Activated T-helper 1 cell treated with anti-CD3 and anti-CD28 coated beads, Interleukin-12 subunit alpha, Interleukin-12 subunit beta, Interleukin-2, Interleukin-4 antibody, amounts not matched to agents 30 ng/mL and 10 ng/mL and 1 ng/mL, durations not matched to agents 14 hours and 24 hours and 36 hours (primary cell): ENCODE measurements at regions not wholly inside any gene's neighbourhood (a gene's known extent, or its start where the extent isn't known, plus 50 kb on each side); places are given as distances from the start of the nearest gene placed in this dataset.
A peak's percentile ranks its signal among the peaks of the same experiment; 100 is the strongest.

Source experiments
- DNase-seq: peaks from one replicate; pipeline ENCODE4 v3.0.0; 2021; ENCODE audit warnings: low spot score
- H3K27ac Mint-ChIP-seq: one replicate; pipeline ENCODE4 v1.8.0; 2021; ENCODE audit warnings: mild to moderate bottlenecking, mixed read lengths
- H3K27me3 Mint-ChIP-seq: one replicate; pipeline ENCODE4 v1.8.0; 2022; ENCODE audit warnings: mild to moderate bottlenecking, moderate library complexity, mixed read lengths; ENCODE audit not compliant: insufficient read depth
- H3K36me3 Mint-ChIP-seq: one replicate; pipeline ENCODE4 v1.8.0; 2021; ENCODE audit warnings: low read depth, mixed read lengths
- H3K4me1 Mint-ChIP-seq: one replicate; pipeline ENCODE4 v1.8.0; 2021; ENCODE audit warnings: low read depth, mixed read lengths
- H3K4me3 Mint-ChIP-seq: one replicate; pipeline ENCODE4 v1.8.0; 2021; ENCODE audit warnings: mild to moderate bottlenecking, moderate library complexity, mixed read lengths
- H3K9me3 Mint-ChIP-seq: one replicate; pipeline ENCODE4 v1.8.0; 2021; ENCODE audit warnings: mixed read lengths
- intact Hi-C: fragments of 100-400 bp; cut with micrococcal nuclease; formaldehyde crosslinking; loops from one replicate; pipeline ENCODE4 v1.15.1; 2024

GRCh38 chr6:56904068-56904467 is 50.8 kb upstream of the BEND6 start:
- H3K36me3 Mint-ChIP-seq, result no peaks in the 10 kb centered on the region
- H3K4me3 Mint-ChIP-seq, result no peak overlapping the region
- no peak overlapping the region for H3K27ac Mint-ChIP-seq
- H3K4me1 Mint-ChIP-seq, result peaks cover 5% of the 10 kb centered on the region
- peaks cover 15% of the 10 kb centered on the region for H3K27me3 Mint-ChIP-seq
- DNase-seq, result no peak
- intact Hi-C loops, result loop anchor here (1.0 to 5.0 kb wide), 6 partner anchors 13 to 420 kb away; partner anchors contain the start of genes BEND6 and RAB23
- no peaks in the 10 kb centered on the region for H3K9me3 Mint-ChIP-seq

DNA sequence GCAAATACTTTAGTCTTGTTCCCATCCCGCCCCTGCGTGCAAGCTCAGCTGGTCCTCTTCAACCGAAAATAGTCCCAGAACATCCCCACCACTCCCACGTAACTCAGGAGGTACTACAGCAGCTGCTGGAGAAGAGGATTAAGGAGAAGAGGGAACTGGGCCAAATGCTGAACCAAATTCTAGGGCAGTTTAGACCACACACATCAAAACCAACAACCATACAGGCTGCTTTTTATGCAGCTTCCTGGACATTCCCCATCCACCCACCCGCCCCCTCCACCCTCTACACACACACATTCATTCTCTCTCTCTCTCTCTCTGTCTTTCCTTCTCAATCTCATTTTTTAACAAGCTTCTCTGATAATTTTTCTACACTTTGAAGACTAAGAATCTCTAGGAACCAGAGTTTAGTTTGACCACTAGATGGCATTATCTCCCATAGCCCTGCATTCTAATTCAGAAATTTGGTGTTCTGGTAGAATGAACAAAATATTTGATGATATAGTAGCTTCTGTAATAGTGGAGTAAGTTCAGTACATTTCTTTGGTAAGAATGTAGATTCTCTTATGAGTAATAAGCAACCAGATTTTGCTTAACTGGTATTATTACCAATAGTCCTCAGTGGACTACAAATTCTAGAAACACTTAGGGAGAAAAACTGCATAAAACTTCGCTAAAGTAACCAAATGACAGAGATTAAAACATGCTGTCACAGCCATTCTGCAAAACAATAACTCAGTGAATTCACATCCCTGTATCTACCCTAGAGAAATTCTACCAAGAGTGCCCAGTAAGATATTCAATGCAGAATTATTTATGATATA is 52.1 kb upstream of the BEND6 start:
- no peaks in the 10 kb centered on the region for H3K36me3 Mint-ChIP-seq
- H3K4me1 Mint-ChIP-seq, result peaks cover 5% of the 10 kb centered on the region
- DNase-seq, result no peak
- no peak overlapping the region for H3K27ac Mint-ChIP-seq
- H3K27me3 Mint-ChIP-seq, result peaks cover 15% of the 10 kb centered on the region
- intact Hi-C loops, result loop anchor here (1.0 to 5.0 kb wide), 2 partner anchors 271 to 319 kb away; partner anchors contain the start of gene RAB23
- H3K9me3 Mint-ChIP-seq, result no peaks in the 10 kb centered on the region
- no peak overlapping the region for H3K4me3 Mint-ChIP-seq

DNA sequence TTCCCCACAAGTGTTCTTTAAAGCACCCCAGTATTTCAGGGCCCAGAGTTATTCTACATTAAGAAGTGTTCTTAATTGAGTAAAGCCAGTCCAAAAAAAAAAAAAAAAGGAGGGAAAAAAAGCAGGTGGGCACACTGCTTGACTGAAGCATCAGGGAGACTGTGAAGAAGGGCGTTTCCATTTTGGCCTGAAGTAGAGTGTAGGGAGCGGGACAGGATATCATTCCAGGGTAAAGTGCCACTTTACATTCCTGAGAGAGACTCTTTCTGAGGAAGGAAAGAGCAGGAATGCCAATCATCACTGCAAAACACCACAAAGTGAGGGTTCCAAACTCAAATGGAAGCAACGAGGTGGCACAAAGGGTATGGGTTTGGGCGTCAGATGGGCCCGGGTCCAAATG is 54.1 kb upstream of the BEND6 start:
- Mint-ChIP-seq H3K4me1 (peaks cover 5% of the 10 kb centered on the region), H3K4me3 (no peak overlapping the region), H3K27ac (no peak overlapping the region), H3K9me3 (no peaks in the 10 kb centered on the region), H3K27me3 (peaks cover 10% of the 10 kb centered on the region), H3K36me3 (no peaks in the 10 kb centered on the region)
- DNase-seq, result no peak
- intact Hi-C loops, result loop anchor here (5.0 kb wide), 1 partner anchor 322 kb away; the partner anchor contains the start of gene RAB23

- intact Hi-C loops, result loop anchor here (5.0 kb wide), 1 partner anchor 323 kb away; the partner anchor contains the start of gene RAB23
- H3K4me3 Mint-ChIP-seq, result no peak overlapping the region
- H3K9me3 Mint-ChIP-seq, result no peaks in the 10 kb centered on the region
- no peak for DNase-seq
- H3K27me3 Mint-ChIP-seq, result peaks cover 7% of the 10 kb centered on the region
- no peak overlapping the region for H3K27ac Mint-ChIP-seq
- H3K36me3 Mint-ChIP-seq, result no peaks in the 10 kb centered on the region
- peaks cover 5% of the 10 kb centered on the region for H3K4me1 Mint-ChIP-seq
Measured at GRCh38 chr6:56899753-56900152, 55.2 kb upstream of the BEND6 start.

DNA sequence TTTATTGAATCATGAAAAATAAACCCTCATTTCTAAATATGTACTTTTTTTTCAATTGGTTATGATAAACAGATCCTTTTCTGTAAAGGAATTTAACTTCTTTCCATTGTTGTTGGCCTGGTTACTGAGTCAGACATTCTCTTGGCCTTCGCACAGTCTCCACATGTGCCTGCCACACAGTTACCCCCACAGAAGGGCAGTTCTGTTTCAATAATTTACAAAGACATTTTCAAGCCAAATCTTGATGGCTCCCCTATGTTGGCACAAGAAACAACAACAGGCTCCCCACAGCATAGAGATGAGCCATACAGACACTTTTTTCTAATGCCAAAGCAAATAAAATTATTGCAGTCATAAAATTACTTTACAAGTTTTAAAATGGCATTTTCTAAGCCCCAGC is 55.6 kb upstream of the BEND6 start:
- Mint-ChIP-seq H3K27me3 (peaks cover 4% of the 10 kb centered on the region), H3K9me3 (no peaks in the 10 kb centered on the region), H3K27ac (no peak overlapping the region), H3K4me3 (no peak overlapping the region), H3K36me3 (no peaks in the 10 kb centered on the region), H3K4me1 (peaks cover 5% of the 10 kb centered on the region)
- no peak for DNase-seq
- intact Hi-C loops, result no loop called here

- no peak for DNase-seq
- peaks cover 4% of the 10 kb centered on the region for H3K4me1 Mint-ChIP-seq
- no peaks in the 10 kb centered on the region for H3K9me3 Mint-ChIP-seq
- intact Hi-C loops, result no loop called here
- no peak overlapping the region for H3K4me3 Mint-ChIP-seq
- H3K27me3 Mint-ChIP-seq, result peaks cover 2% of the 10 kb centered on the region
- no peaks in the 10 kb centered on the region for H3K36me3 Mint-ChIP-seq
- H3K27ac Mint-ChIP-seq, result no peak overlapping the region
Measured at GRCh38 chr6:56897789-56898529, 56.9 kb upstream of the BEND6 start.

GRCh38 chr6:56891754-56892153 is 63.2 kb upstream of the BEND6 start:
- Mint-ChIP-seq H3K36me3 (peaks cover 4% of the 10 kb centered on the region), H3K4me3 (no peak overlapping the region), H3K9me3 (no peaks in the 10 kb centered on the region), H3K27me3 (no peaks in the 10 kb centered on the region), H3K4me1 (peaks cover 35% of the 10 kb centered on the region), H3K27ac (no peak overlapping the region)
- intact Hi-C loops, result loop anchor here (2.0 kb wide), 5 partner anchors 13 to 297 kb away; partner anchors contain the start of gene BEND6
- no peak for DNase-seq

GRCh38 chr6:56890683-56891429 is 64.1 kb upstream of the BEND6 start:
- Mint-ChIP-seq H3K9me3 (no peaks in the 10 kb centered on the region), H3K36me3 (peaks cover 4% of the 10 kb centered on the region), H3K27me3 (no peaks in the 10 kb centered on the region), H3K4me1 (peaks cover 35% of the 10 kb centered on the region), H3K4me3 (no peak overlapping the region), H3K27ac (peak overlapping the region; percentile 53)
- peak; percentile 5 for DNase-seq
- intact Hi-C loops, result loop anchor here (2.0 kb wide), 5 partner anchors 14 to 296 kb away; partner anchors contain the start of gene BEND6

- Mint-ChIP-seq H3K4me3 (no peak overlapping the region), H3K36me3 (peaks cover 4% of the 10 kb centered on the region), H3K27me3 (no peaks in the 10 kb centered on the region), H3K9me3 (no peaks in the 10 kb centered on the region), H3K27ac (peak overlapping the region; percentile 3), H3K4me1 (peaks cover 35% of the 10 kb centered on the region)
- no peak for DNase-seq
- intact Hi-C loops, result loop anchor here (2.0 kb wide), 5 partner anchors 15 to 295 kb away; partner anchors contain the start of gene BEND6
Measured at GRCh38 chr6:56890066-56890465, 64.8 kb upstream of the BEND6 start.

- no peak for DNase-seq
- Mint-ChIP-seq H3K9me3 (no peaks in the 10 kb centered on the region), H3K36me3 (peaks cover 4% of the 10 kb centered on the region), H3K27me3 (no peaks in the 10 kb centered on the region), H3K4me3 (no peak overlapping the region), H3K4me1 (peaks cover 35% of the 10 kb centered on the region), H3K27ac (no peak overlapping the region)
- intact Hi-C loops, result no loop called here
Measured at GRCh38 chr6:56889492-56889891, 65.4 kb upstream of the BEND6 start.

- no peak overlapping the region for H3K4me3 Mint-ChIP-seq
- intact Hi-C loops, result no loop called here
- DNase-seq, result no peak
- H3K36me3 Mint-ChIP-seq, result peaks cover 4% of the 10 kb centered on the region
- no peak overlapping the region for H3K27ac Mint-ChIP-seq
- no peaks in the 10 kb centered on the region for H3K9me3 Mint-ChIP-seq
- H3K4me1 Mint-ChIP-seq, result peaks cover 35% of the 10 kb centered on the region
- peaks cover 3% of the 10 kb centered on the region for H3K27me3 Mint-ChIP-seq
Measured at GRCh38 chr6:56888687-56889086, 66.2 kb upstream of the BEND6 start.

DNA sequence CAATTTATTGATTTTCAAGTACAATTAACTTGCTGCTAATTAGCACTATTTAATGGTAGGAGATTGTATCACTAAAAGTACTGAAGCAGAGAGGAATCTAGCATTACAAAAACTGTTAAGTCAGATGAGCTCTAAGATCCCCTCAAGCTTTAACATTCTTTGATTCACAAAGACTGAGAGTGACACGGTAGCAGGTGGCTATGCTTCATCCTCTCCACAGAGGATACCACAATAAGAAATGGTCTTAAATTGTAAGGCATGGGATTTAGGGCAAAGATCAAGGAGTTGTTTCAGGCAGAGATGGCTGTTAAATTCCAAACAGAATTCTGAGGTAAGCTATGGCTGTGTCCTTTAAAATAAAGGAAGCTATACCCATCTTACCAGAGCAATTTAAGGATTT is 67.8 kb upstream of the BEND6 start:
- Mint-ChIP-seq H3K27ac (no peak overlapping the region), H3K9me3 (no peaks in the 10 kb centered on the region), H3K27me3 (peaks cover 6% of the 10 kb centered on the region), H3K4me3 (no peak overlapping the region), H3K36me3 (peaks cover 4% of the 10 kb centered on the region), H3K4me1 (peaks cover 35% of the 10 kb centered on the region)
- intact Hi-C loops, result no loop called here
- DNase-seq, result no peak
